ENCODE measurements at regions not wholly inside any gene's neighbourhood (a gene's known extent, or its start where the extent isn't known, plus 50 kb on each side); places are given as distances from the start of the nearest gene placed in this dataset.

- no peaks in the 10 kb centered on the region for H3K9me3 ChIP-seq (ENCODE audit: insufficient read depth, low read length)
- H3K4me1 ChIP-seq (ENCODE audit: low read length) = no peaks in the 10 kb centered on the region
- H3K27ac ChIP-seq (ENCODE audit: low read length) = no peak overlapping the region
- H3K4me3 ChIP-seq (ENCODE audit: low read length) = no peak overlapping the region
- H3K79me2 ChIP-seq (ENCODE audit: low read length) = no peaks in the 10 kb centered on the region
- H3K27me3 ChIP-seq (ENCODE audit: low read depth, low read length) = no peaks in the 10 kb centered on the region
- H2AFZ ChIP-seq (ENCODE audit: low read depth, low read length) = no peak overlapping the region
- no peaks in the 10 kb centered on the region for H4K20me1 ChIP-seq (ENCODE audit: insufficient read depth, low read length)
- H3K36me3 ChIP-seq (replicated peaks; ENCODE audit: low read depth, low read length) = no peaks in the 10 kb centered on the region
- no peak overlapping the region for H3K4me2 ChIP-seq (ENCODE audit: low read length)
- H3K9ac ChIP-seq (ENCODE audit: low read length) = no peak overlapping the region
- TF ChIP-seq EZH2phosphoT487 (IDR thresholded peaks at IDR 0.05; ENCODE audit: low read depth) = no peak
- no peak for TF ChIP-seq CTCF (IDR thresholded peaks at IDR 0.05; ENCODE audit: low read depth, low read length)
Measured at GRCh38 chr11:97345032-97345431, 955.2 kb downstream of the JRKL start.

- no peak overlapping the region for H3K4me3 ChIP-seq (ENCODE audit: low read length)
- no peaks in the 10 kb centered on the region for H3K36me3 ChIP-seq (replicated peaks; ENCODE audit: low read depth, low read length)
- no peak overlapping the region for H3K27ac ChIP-seq (ENCODE audit: low read length)
- TF ChIP-seq EZH2phosphoT487 (IDR thresholded peaks at IDR 0.05; ENCODE audit: low read depth) (no peak), CTCF (IDR thresholded peaks at IDR 0.05; ENCODE audit: low read depth, low read length) (no peak)
- no peak overlapping the region for H3K9ac ChIP-seq (ENCODE audit: low read length)
- H3K27me3 ChIP-seq (ENCODE audit: low read depth, low read length) = no peaks in the 10 kb centered on the region
- no peaks in the 10 kb centered on the region for H3K79me2 ChIP-seq (ENCODE audit: low read length)
- H4K20me1 ChIP-seq (ENCODE audit: insufficient read depth, low read length) = no peaks in the 10 kb centered on the region
- H3K4me2 ChIP-seq (ENCODE audit: low read length) = no peak overlapping the region
- H3K4me1 ChIP-seq (ENCODE audit: low read length) = no peaks in the 10 kb centered on the region
- H2AFZ ChIP-seq (ENCODE audit: low read depth, low read length) = no peak overlapping the region
- no peaks in the 10 kb centered on the region for H3K9me3 ChIP-seq (ENCODE audit: insufficient read depth, low read length)
Measured at GRCh38 chr11:97349201-97349600, 959.4 kb downstream of the JRKL start.

- TF ChIP-seq CTCF (IDR thresholded peaks at IDR 0.05; ENCODE audit: low read depth, low read length) = no peak
- TF ChIP-seq EZH2phosphoT487 (IDR thresholded peaks at IDR 0.05; ENCODE audit: low read depth) = no peak
- H3K9me3 ChIP-seq (ENCODE audit: insufficient read depth, low read length) = no peaks in the 10 kb centered on the region
- no peak overlapping the region for H3K27ac ChIP-seq (ENCODE audit: low read length)
- H3K36me3 ChIP-seq (replicated peaks; ENCODE audit: low read depth, low read length) = no peaks in the 10 kb centered on the region
- H3K4me2 ChIP-seq (ENCODE audit: low read length) = no peak overlapping the region
- H3K4me3 ChIP-seq (ENCODE audit: low read length) = no peak overlapping the region
- H3K9ac ChIP-seq (ENCODE audit: low read length) = no peak overlapping the region
- H4K20me1 ChIP-seq (ENCODE audit: insufficient read depth, low read length) = no peaks in the 10 kb centered on the region
- H3K4me1 ChIP-seq (ENCODE audit: low read length) = no peaks in the 10 kb centered on the region
- H2AFZ ChIP-seq (ENCODE audit: low read depth, low read length) = no peak overlapping the region
- H3K27me3 ChIP-seq (ENCODE audit: low read depth, low read length) = no peaks in the 10 kb centered on the region
- H3K79me2 ChIP-seq (ENCODE audit: low read length) = no peaks in the 10 kb centered on the region
Measured at GRCh38 chr11:97351939-97352338, 962.1 kb downstream of the JRKL start.

GRCh38 chr11:97354026-97354425 is 964.2 kb downstream of the JRKL start:
- Histone ChIP-seq H3K9me3 (ENCODE audit: insufficient read depth, low read length) (no peaks in the 10 kb centered on the region), H4K20me1 (ENCODE audit: insufficient read depth, low read length) (no peaks in the 10 kb centered on the region), H3K79me2 (ENCODE audit: low read length) (no peaks in the 10 kb centered on the region), H3K4me1 (ENCODE audit: low read length) (no peaks in the 10 kb centered on the region), H3K9ac (ENCODE audit: low read length) (no peak overlapping the region), H3K4me2 (ENCODE audit: low read length) (no peak overlapping the region), H3K27ac (ENCODE audit: low read length) (no peak overlapping the region), H3K27me3 (ENCODE audit: low read depth, low read length) (no peaks in the 10 kb centered on the region), H3K4me3 (ENCODE audit: low read length) (no peak overlapping the region), H2AFZ (ENCODE audit: low read depth, low read length) (no peak overlapping the region), H3K36me3 (replicated peaks; ENCODE audit: low read depth, low read length) (no peaks in the 10 kb centered on the region)
- TF ChIP-seq EZH2phosphoT487 (IDR thresholded peaks at IDR 0.05; ENCODE audit: low read depth) (no peak), CTCF (IDR thresholded peaks at IDR 0.05; ENCODE audit: low read depth, low read length) (no peak)

Measured in OCI-LY3 (cell line).